Erythroblast (primary cell): ENCODE measurements at regions not wholly inside any gene's neighbourhood (a gene's known extent, or its start where the extent isn't known, plus 50 kb on each side); places are given as distances from the start of the nearest gene placed in this dataset.

Experiments
- GATA1 ChIP-seq: IDR thresholded peaks from 2 replicates; pipeline ENCODE4 v1.6.1; 2011; ENCODE audit warnings: low read depth, mild to moderate bottlenecking, control low read depth, low read length, moderate library complexity
- POLR2A ChIP-seq: IDR thresholded peaks from 2 replicates; pipeline ENCODE4 v1.6.1; 2011; ENCODE audit warnings: mild to moderate bottlenecking, low read length

DNA sequence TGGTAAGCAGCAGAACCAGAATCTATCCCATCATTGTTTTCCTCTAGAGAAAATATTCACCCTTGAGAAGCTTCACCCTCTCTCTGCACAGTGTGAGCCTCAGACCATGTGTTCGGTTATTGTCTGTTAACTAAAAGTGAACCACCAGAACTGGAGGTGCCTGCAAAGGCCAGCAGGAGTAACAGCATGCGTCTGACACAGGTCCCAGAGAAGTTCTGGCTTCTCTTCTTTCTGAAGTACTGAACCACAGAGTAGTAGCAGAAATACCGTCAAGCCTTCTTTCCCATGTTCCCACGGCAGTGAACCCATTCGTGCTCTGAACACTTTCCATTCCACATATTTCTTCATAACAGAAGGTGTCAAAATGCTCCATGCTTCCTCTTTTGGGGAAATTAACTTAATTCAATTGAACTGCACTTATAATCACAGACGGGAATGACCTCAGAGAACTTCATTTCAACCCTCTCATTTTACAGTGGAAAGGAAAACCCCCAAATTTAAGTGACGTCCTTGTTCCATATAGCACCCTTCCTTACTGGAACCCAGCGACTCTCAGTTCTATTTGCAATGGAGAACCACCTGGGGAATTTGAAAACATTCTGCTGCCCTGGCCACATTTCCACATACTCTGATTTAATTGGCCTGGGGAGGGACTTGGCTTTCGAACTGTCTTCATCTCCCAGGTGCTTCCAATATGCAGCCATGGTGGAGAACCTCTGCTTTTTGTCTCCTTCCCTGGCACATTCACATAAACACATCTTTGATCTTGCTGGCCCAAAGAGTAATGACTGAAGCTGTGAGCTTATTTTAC, 519.1 kb downstream of the RNF144A start:
- TF ChIP-seq POLR2A (no peak), GATA1 (no peak)
